Osteoblast (primary cell): ENCODE measurements at regions not wholly inside any gene's neighbourhood (a gene's known extent, or its start where the extent isn't known, plus 50 kb on each side); places are given as distances from the start of the nearest gene placed in this dataset.

ENCODE experiments used
- DNase-seq: peaks from one replicate; pipeline ENCODE4 v3.0.0; 2011; ENCODE audit warnings: low spot score, mixed read lengths; ENCODE audit not compliant: insufficient read length; ENCODE audit errors: missing footprints
- H2AFZ ChIP-seq: 2 replicates; pipeline ENCODE4 v1.6.0; 2011; ENCODE audit warnings: mild to moderate bottlenecking, low read length
- H3K27ac ChIP-seq: 2 replicates; pipeline ENCODE4 v1.5.1; 2011; ENCODE audit warnings: mild to moderate bottlenecking, low read depth, low read length, moderate library complexity
- H3K27me3 ChIP-seq: 2 replicates; pipeline ENCODE4 v1.6.0; 2012; ENCODE audit warnings: mild to moderate bottlenecking, control low read depth, inconsistent platforms, low read length, moderate library complexity; ENCODE audit not compliant: insufficient read depth
- H3K36me3 ChIP-seq: 2 replicates; pipeline ENCODE4 v1.5.1; 2011; ENCODE audit warnings: mild to moderate bottlenecking, low read length, control low read depth, moderate library complexity; ENCODE audit not compliant: insufficient read depth
- H3K4me1 ChIP-seq: 2 replicates; pipeline ENCODE4 v1.5.1; 2011; ENCODE audit warnings: mild to moderate bottlenecking, low read length, control low read depth, moderate library complexity; ENCODE audit not compliant: insufficient read depth
- H3K4me2 ChIP-seq: 2 replicates; pipeline ENCODE4 v1.6.0; 2011; ENCODE audit warnings: mild to moderate bottlenecking, low read length; ENCODE audit not compliant: insufficient read depth
- H3K4me3 ChIP-seq: fragments of 200-600 bp; sonication (generic); 3 replicates; pipeline ENCODE4 v1.5.1; 2012; ENCODE audit warnings: mild to moderate bottlenecking, low read length, inconsistent platforms; ENCODE audit not compliant: insufficient read depth
- H3K79me2 ChIP-seq: 2 replicates; pipeline ENCODE4 v1.6.0; 2012; ENCODE audit warnings: mild to moderate bottlenecking, low read length, control low read depth, inconsistent platforms; ENCODE audit not compliant: insufficient read depth
- H3K9me3 ChIP-seq: 2 replicates; pipeline ENCODE4 v1.5.1; 2011; ENCODE audit warnings: low read depth, low read length, control low read depth
- H4K20me1 ChIP-seq: 2 replicates; pipeline ENCODE4 v1.6.0; 2012; ENCODE audit warnings: mild to moderate bottlenecking, low read length, control low read depth; ENCODE audit not compliant: insufficient read depth
- TF ChIP-seq, protein P1 (sequence below): IDR thresholded peaks from 2 replicates; pipeline ENCODE4 v1.5.1; 2011; ENCODE audit warnings: mild to moderate bottlenecking, low read depth, low read length, moderate library complexity; ENCODE audit errors: extremely low read depth

GRCh38 chr10:120172356-120172755, 279.8 kb downstream of the SEC23IP start:
- TF ChIP-seq, protein P1, sequence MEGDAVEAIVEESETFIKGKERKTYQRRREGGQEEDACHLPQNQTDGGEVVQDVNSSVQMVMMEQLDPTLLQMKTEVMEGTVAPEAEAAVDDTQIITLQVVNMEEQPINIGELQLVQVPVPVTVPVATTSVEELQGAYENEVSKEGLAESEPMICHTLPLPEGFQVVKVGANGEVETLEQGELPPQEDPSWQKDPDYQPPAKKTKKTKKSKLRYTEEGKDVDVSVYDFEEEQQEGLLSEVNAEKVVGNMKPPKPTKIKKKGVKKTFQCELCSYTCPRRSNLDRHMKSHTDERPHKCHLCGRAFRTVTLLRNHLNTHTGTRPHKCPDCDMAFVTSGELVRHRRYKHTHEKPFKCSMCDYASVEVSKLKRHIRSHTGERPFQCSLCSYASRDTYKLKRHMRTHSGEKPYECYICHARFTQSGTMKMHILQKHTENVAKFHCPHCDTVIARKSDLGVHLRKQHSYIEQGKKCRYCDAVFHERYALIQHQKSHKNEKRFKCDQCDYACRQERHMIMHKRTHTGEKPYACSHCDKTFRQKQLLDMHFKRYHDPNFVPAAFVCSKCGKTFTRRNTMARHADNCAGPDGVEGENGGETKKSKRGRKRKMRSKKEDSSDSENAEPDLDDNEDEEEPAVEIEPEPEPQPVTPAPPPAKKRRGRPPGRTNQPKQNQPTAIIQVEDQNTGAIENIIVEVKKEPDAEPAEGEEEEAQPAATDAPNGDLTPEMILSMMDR = no peak

DNA sequence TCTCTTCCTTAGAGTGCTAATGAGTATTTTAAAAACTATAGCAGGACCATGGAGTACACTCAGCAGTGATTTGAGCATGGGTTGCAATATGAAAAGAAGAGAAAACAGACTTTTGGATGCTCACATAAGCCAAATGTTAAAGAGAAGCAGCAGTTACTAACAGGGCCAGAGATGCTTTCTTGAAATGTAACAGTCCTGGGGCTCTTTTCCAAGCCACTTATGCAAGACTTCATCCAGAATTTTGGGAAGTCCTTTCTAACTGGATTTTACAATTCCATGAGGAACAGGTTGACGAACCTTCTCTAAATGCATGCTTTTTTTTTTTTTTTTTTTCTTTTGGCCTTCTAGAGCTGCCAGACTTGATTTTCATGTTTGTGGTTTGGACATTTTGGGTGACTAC, 282.0 kb downstream of the SEC23IP start:
- Histone ChIP-seq H4K20me1 (no peaks in the 10 kb centered on the region), H3K27ac (no peak overlapping the region), H3K36me3 (no peaks in the 10 kb centered on the region), H2AFZ (no peak overlapping the region), H3K27me3 (no peaks in the 10 kb centered on the region), H3K4me3 (no peak overlapping the region), H3K4me1 (no peaks in the 10 kb centered on the region), H3K9me3 (no peaks in the 10 kb centered on the region), H3K4me2 (no peak overlapping the region), H3K79me2 (no peaks in the 10 kb centered on the region)
- no peak for DNase-seq
- TF ChIP-seq, protein P1 = no peak

More at GRCh38 chr10:120172356-120172755, 279.8 kb downstream of the SEC23IP start:
- H3K27ac ChIP-seq = no peak overlapping the region
- no peak for DNase-seq
- no peaks in the 10 kb centered on the region for H4K20me1 ChIP-seq
- H3K4me2 ChIP-seq = no peak overlapping the region
- no peaks in the 10 kb centered on the region for H3K27me3 ChIP-seq
- H3K4me1 ChIP-seq = no peaks in the 10 kb centered on the region
- H3K9me3 ChIP-seq = no peaks in the 10 kb centered on the region
- no peak overlapping the region for H2AFZ ChIP-seq
- H3K36me3 ChIP-seq = no peaks in the 10 kb centered on the region
- H3K4me3 ChIP-seq = no peak overlapping the region
- H3K79me2 ChIP-seq = no peaks in the 10 kb centered on the region

DNA sequence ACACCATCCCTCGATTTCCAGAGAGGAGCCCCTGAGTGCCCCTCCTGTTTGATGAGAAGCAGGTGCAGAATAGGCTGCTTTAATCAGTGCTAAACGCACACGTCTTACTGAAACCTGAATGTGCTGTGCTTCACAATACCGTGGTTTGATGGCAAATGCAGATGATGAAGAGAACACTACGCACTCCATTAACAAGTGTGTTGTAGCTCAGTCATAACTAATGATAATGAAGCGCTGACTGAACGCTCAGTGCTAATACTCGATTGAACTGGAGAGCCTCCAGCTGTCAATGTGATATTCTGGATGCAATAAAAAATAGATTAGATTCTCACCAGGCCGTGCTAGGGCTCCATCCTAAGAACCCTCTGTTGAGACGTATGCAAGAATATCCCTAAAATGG, 279.7 kb upstream of the PLPP4 start:
- H3K79me2 ChIP-seq = no peaks in the 10 kb centered on the region
- H3K27ac ChIP-seq = no peak overlapping the region
- no peaks in the 10 kb centered on the region for H3K9me3 ChIP-seq
- no peak overlapping the region for H3K4me2 ChIP-seq
- no peaks in the 10 kb centered on the region for H3K27me3 ChIP-seq
- H3K4me1 ChIP-seq = no peaks in the 10 kb centered on the region
- no peak overlapping the region for H3K4me3 ChIP-seq
- no peaks in the 10 kb centered on the region for H3K36me3 ChIP-seq
- no peak for DNase-seq
- no peaks in the 10 kb centered on the region for H4K20me1 ChIP-seq
- H2AFZ ChIP-seq = no peak overlapping the region
- TF ChIP-seq, protein P1 = no peak

- no peaks in the 10 kb centered on the region for H3K79me2 ChIP-seq
- no peak overlapping the region for H3K4me3 ChIP-seq
- no peaks in the 10 kb centered on the region for H4K20me1 ChIP-seq
- DNase-seq = no peak
- no peak overlapping the region for H3K4me2 ChIP-seq
- no peaks in the 10 kb centered on the region for H3K4me1 ChIP-seq
- H3K27me3 ChIP-seq = no peaks in the 10 kb centered on the region
- H3K27ac ChIP-seq = no peak overlapping the region
- TF ChIP-seq, protein P1 = no peak
- no peak overlapping the region for H2AFZ ChIP-seq
- no peaks in the 10 kb centered on the region for H3K36me3 ChIP-seq
- no peaks in the 10 kb centered on the region for H3K9me3 ChIP-seq
Observed at GRCh38 chr10:120180160-120180559, 276.9 kb upstream of the PLPP4 start.
